A549 (cell line): ENCODE measurements at regions not wholly inside any gene's neighbourhood (a gene's known extent, or its start where the extent isn't known, plus 50 kb on each side); places are given as distances from the start of the nearest gene placed in this dataset.

Experiments used
- CEBPB ChIP-seq, 2 experiments: fragments of >200 bp in 1 of 2; sonication (Bioruptor Twin) in 1 of 2; formaldehyde crosslinking in 1 of 2; IDR thresholded peaks; 2 replicates each; pipeline ENCODE4 v1.6.1; 2012 to 2016
- CTCF ChIP-seq: fragments of >200 bp; sonication (Bioruptor Twin); formaldehyde crosslinking; IDR thresholded peaks from 3 replicates; pipeline ENCODE4 v1.5.1; 2016
- ELK1 ChIP-seq: fragments of 150-350 bp; IDR thresholded peaks from 2 replicates; pipeline ENCODE4 v1.6.1; 2014; ENCODE audit warnings: low read depth, mild to moderate bottlenecking, low read length
- EP300 ChIP-seq, 2 experiments: fragments of >200 bp; sonication (Bioruptor Twin); formaldehyde crosslinking; IDR thresholded peaks; 2 replicates in 1 of 2; 3 replicates in 1 of 2; pipeline ENCODE4 v1.6.1; 2016 to 2017
- ESRRA ChIP-seq: fragments of 150-350 bp; IDR thresholded peaks from 2 replicates; pipeline ENCODE4 v1.6.1; 2014; ENCODE audit warnings: mild to moderate bottlenecking, low read length, borderline replicate concordance
- HOXA7 ChIP-seq: fragments of 250-450 bp; sonication (Bioruptor Pico); IDR thresholded peaks from 2 replicates; pipeline ENCODE4 v1.5.0; 2020; ENCODE audit warnings: mild to moderate bottlenecking, moderate library complexity
- MAX ChIP-seq: IDR thresholded peaks from 2 replicates; pipeline ENCODE4 v1.6.1; 2012
- MYC ChIP-seq: IDR thresholded peaks from 2 replicates; pipeline ENCODE4 v1.6.1; 2012; ENCODE audit warnings: mild to moderate bottlenecking, inconsistent platforms, low read length, improper control_type of control experiment, borderline replicate concordance
- POLR2A ChIP-seq: IDR thresholded peaks from 2 replicates; pipeline ENCODE4 v1.6.1; 2012; ENCODE audit warnings: mild to moderate bottlenecking, low read length
- REST ChIP-seq: fragments of 200-600 bp; sonication (generic); IDR thresholded peaks from 2 replicates; pipeline ENCODE4 v1.6.1; 2016; ENCODE audit warnings: antibody characterized with exemption, mild to moderate bottlenecking, moderate library complexity
- RFX5 ChIP-seq: fragments of 450-650 bp; IDR thresholded peaks from 2 replicates; pipeline ENCODE4 v1.7.1; 2014; ENCODE audit warnings: antibody characterized with exemption, mild to moderate bottlenecking, moderate library complexity
- SREBF2 ChIP-seq: fragments of 450-650 bp; IDR thresholded peaks from 2 replicates; pipeline ENCODE4 v1.6.1; 2014; ENCODE audit warnings: mild to moderate bottlenecking, moderate library complexity

GRCh38 chr15:70324001-70324974 lies 226.6 kb upstream of the TLE3 start:
- TF ChIP-seq CTCF (no peak), REST (no peak), RFX5 (no peak), MAX (no peak), POLR2A (no peak), CEBPB (IDR thresholded peaks at IDR 0.05) (no peak), SREBF2 (no peak), MYC (no peak), ESRRA (no peak), ELK1 (no peak), HOXA7 (CRISPR knock-in tag) (no peak), EP300 (IDR thresholded peaks at IDR 0.05) (0 out of 5 replicates have a peak, but pooled peaks of 1 of the 2 experiments have one; percentile 26)
